Globus pallidus (tissue), 1 donor: ENCODE measurements at regions not wholly inside any gene's neighbourhood (a gene's known extent, or its start where the extent isn't known, plus 50 kb on each side); places are given as distances from the start of the nearest gene placed in this dataset.

Experiments
- DNase-seq: peaks from one replicate; pipeline ENCODE4 v3.0.0-alpha.2; 2015; ENCODE audit warnings: low spot score

GRCh38 chr4:111869339-111869738 is 275.9 kb upstream of the FAM241A start:
- DNase-seq = no peak

DNA sequence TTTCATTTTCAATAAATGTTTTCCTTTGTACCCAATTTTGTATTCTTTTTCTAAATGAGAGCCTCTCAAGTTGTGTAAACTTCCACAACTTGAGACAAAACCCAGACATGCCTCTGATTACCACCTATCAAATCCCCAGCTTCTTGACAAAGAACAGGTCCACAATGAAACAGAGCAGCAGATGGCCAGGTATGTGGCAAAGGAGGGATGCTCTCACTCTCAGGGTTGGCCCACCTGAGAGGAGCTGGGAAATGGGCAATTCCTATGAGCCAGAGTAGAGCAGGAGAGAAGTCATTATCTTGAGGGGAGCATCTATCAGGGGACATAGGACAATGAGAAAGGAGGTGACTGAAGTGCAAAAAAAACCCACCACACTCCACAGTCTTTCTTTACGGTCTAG is 273.5 kb upstream of the FAM241A start:
- DNase-seq = no peak

DNA sequence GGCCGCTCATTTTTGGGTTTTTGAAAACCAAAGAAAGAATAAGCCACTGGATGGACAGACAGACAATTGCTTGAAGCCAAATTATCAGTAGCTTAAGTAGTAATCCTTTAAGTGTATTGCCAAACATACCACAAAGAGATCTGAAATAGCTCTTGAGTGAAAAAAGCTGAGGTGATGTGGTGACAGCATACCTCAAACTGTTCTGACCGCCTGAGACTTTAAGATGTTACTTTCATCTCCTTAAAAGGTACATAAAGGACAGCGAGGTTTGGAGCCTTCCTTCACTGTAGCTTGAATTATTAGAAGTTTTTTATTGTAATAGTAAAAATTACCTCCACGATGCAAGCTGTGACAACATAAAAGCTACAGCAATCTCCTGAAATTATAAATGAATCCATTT is 271.5 kb upstream of the FAM241A start:
- DNase-seq = no peak

GRCh38 chr4:111879539-111879938 is 265.7 kb upstream of the FAM241A start:
- no peak for DNase-seq

- no peak for DNase-seq
Observed at GRCh38 chr4:111880116-111880515, 265.1 kb upstream of the FAM241A start.

GRCh38 chr4:111883557-111883999 is 261.7 kb upstream of the FAM241A start:
- DNase-seq = no peak

- no peak for DNase-seq
Observed at GRCh38 chr4:111890412-111890811, 254.8 kb upstream of the FAM241A start.

DNA sequence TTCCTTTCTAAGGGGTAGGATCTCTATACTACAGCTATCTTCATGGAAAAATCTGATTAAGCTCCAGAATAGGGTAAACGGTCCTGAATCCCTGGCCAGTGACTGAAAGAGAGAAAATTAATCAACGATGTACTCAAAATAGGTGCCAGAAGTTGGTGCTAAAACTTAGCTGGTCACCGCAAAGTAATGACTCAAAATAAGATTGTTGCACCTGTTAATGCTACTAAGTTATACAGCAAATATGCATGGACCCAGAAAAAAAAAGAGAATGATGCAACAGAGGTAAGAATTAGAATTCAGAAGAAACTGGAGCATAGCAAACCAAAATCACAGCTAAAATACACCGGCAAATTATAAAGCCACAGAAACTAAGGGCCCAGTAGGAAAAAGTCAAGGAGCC is 239.7 kb upstream of the FAM241A start:
- DNase-seq = no peak

GRCh38 chr4:111919639-111920038 is 225.6 kb upstream of the FAM241A start:
- no peak for DNase-seq

GRCh38 chr4:111921714-111922113 is 223.5 kb upstream of the FAM241A start:
- DNase-seq = no peak

GRCh38 chr4:111923786-111924185 is 221.5 kb upstream of the FAM241A start:
- DNase-seq = no peak

GRCh38 chr4:111924696-111925095 is 220.6 kb upstream of the FAM241A start:
- DNase-seq = no peak

- no peak for DNase-seq
Observed at GRCh38 chr4:111930659-111931058, 214.6 kb upstream of the FAM241A start.

GRCh38 chr4:111933703-111934102 is 211.6 kb upstream of the FAM241A start:
- DNase-seq = no peak

GRCh38 chr4:111934314-111934713 is 210.9 kb upstream of the FAM241A start:
- DNase-seq = no peak

DNA sequence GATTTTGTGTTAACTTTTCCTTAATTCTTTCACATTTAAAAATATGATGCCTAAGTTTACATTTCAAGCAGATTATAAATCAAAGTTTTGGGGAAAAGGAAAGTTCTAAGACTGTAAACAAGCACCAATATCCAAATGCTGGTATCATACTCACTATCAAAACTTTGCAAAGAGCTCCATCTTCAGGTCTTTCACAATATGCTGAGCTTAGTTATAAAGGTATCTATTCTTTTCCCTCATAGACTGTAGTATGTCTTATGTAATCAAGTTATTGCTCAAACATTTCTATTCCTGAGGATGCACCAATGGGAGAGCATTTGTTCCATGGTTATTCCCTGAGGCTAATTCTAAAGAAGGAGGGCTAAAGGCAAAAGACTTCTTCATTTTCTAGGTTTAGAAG is 207.9 kb upstream of the FAM241A start:
- DNase-seq = no peak

GRCh38 chr4:111941957-111942356 is 203.3 kb upstream of the FAM241A start:
- no peak for DNase-seq

- DNase-seq = no peak
Observed at GRCh38 chr4:111943796-111944203, 201.5 kb upstream of the FAM241A start.

- DNase-seq = no peak
Observed at GRCh38 chr4:111945014-111945413, 200.2 kb upstream of the FAM241A start.

DNA sequence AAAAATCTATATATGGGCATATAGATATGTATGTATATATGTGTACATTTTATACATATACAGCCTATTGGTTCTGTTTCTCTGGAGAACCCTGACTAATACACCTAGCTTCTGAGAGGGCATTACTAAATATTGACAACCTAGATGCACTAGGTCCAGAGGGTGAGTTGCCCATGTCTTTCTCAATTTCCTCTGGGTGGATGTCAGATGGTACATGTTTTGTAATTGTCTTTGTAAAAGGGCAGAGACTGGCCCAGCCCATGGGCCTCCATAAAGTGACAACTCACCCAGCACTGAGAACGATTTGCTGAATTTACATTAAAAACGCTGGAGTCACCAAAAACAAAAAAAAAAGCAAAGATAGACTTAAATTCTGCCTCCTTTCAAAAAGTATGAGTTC is 198.5 kb upstream of the FAM241A start:
- DNase-seq = no peak

DNA sequence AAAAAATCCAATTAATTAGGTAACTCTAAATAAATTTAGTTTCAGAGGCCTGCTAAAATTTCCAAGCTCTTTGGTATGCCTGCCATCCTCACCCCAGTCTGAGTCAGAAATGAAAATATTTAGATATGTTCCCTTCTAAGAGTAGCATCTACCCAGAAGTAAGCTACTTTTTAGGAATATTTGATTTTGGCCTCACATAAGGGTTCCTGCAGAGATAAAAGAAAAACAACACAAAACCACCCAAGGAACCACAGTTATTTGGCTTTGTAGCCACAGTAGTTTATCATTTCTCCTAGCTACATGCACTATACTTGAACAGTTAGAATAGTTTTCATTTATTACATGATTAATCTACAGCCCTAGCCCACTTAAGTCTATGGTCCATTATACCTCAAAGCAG is 192.6 kb upstream of the FAM241A start:
- no peak for DNase-seq

- DNase-seq = no peak
Observed at GRCh38 chr4:111954550-111954949, 190.7 kb upstream of the FAM241A start.

DNA sequence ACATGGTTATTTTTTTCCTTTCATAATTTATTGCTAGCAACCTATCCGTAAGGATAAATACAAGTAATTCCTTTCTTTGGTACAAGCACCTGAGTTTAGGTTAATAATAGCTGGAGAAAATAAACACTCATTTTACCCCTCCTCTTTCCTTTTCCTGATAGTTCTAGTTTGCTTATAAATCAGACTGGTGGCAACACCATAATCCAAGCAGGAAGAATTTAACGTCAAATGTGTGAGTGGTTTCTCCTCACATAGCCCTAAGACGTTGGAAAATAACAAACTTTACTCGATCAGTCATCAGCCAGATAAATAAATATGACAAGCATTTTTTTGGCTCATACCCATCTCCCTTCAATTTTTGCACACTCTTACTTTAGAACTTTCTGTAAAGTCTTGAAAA is 190.3 kb upstream of the FAM241A start:
- no peak for DNase-seq

DNA sequence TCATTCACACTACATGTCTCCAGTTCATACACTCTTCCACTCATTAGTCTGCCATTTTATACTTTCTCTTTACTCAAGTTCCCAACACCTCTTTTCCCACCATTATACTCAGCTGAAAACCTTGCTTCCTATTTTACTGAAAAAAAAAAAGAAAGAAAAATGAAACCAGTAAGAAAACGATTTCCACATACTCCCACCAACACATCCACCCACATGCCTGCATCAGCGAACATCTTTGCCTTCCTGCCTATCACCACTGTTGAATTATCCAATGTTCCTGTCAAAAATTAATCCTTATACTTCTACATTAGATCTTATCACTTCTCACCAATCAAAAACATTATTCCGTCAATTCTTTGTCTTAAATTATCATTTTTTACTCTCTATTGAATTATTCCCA is 188.1 kb upstream of the FAM241A start:
- no peak for DNase-seq

- no peak for DNase-seq
Observed at GRCh38 chr4:111957997-111958396, 187.3 kb upstream of the FAM241A start.
